GM19467 (cell line): ENCODE measurements at regions not wholly inside any gene's neighbourhood (a gene's known extent, or its start where the extent isn't known, plus 50 kb on each side); places are given as distances from the start of the nearest gene placed in this dataset.

ENCODE experiments used
- ATAC-seq: cut with Tn5 transposase; IDR thresholded peaks from one replicate; pipeline ENCODE4 v1.9.1; 2021; ENCODE audit warnings: mild to moderate bottlenecking, moderate library complexity; ENCODE audit not compliant: unreplicated experiment

GRCh38 chr6:91606148-91606901 lies 1019.5 kb upstream of the MAP3K7 start:
- no peak for ATAC-seq

- ATAC-seq = no peak
Observed at GRCh38 chr6:91600561-91600960, 1013.7 kb upstream of the MAP3K7 start.

- no peak for ATAC-seq
Observed at GRCh38 chr6:91590191-91590590, 1003.3 kb upstream of the MAP3K7 start.

GRCh38 chr6:91580635-91581034 lies 993.8 kb upstream of the MAP3K7 start:
- no peak for ATAC-seq

- ATAC-seq = peak; percentile 86
Observed at GRCh38 chr6:91575032-91575431, 988.2 kb upstream of the MAP3K7 start.

GRCh38 chr6:91573826-91574416 lies 987.0 kb upstream of the MAP3K7 start:
- ATAC-seq = no peak

- ATAC-seq = no peak
Observed at GRCh38 chr6:91572878-91573277, 986.0 kb upstream of the MAP3K7 start.

- no peak for ATAC-seq
Observed at GRCh38 chr6:91569071-91569470, 982.2 kb upstream of the MAP3K7 start.

GRCh38 chr6:91566467-91566866 lies 979.6 kb upstream of the MAP3K7 start:
- no peak for ATAC-seq

- no peak for ATAC-seq
Observed at GRCh38 chr6:91565207-91565606, 978.3 kb upstream of the MAP3K7 start.

- ATAC-seq = no peak
Observed at GRCh38 chr6:91562955-91563354, 976.1 kb upstream of the MAP3K7 start.

- no peak for ATAC-seq
Observed at GRCh38 chr6:91560409-91560808, 973.5 kb upstream of the MAP3K7 start.

- ATAC-seq = no peak
Observed at GRCh38 chr6:91540902-91541301, 954.0 kb upstream of the MAP3K7 start.

GRCh38 chr6:91539456-91539855 lies 952.6 kb upstream of the MAP3K7 start:
- no peak for ATAC-seq

- no peak for ATAC-seq
Observed at GRCh38 chr6:91538622-91539021, 951.8 kb upstream of the MAP3K7 start.

GRCh38 chr6:91534614-91535013 lies 947.7 kb upstream of the MAP3K7 start:
- no peak for ATAC-seq

GRCh38 chr6:91523511-91523910 lies 936.6 kb upstream of the MAP3K7 start:
- no peak for ATAC-seq

GRCh38 chr6:91521999-91522398 lies 935.1 kb upstream of the MAP3K7 start:
- no peak for ATAC-seq

- no peak for ATAC-seq
Observed at GRCh38 chr6:91509711-91510110, 922.8 kb upstream of the MAP3K7 start.

GRCh38 chr6:91509039-91509438 lies 922.2 kb upstream of the MAP3K7 start:
- no peak for ATAC-seq

- ATAC-seq = no peak
Observed at GRCh38 chr6:91506509-91506908, 919.6 kb upstream of the MAP3K7 start.

GRCh38 chr6:91505199-91505598 lies 918.3 kb upstream of the MAP3K7 start:
- ATAC-seq = no peak

- ATAC-seq = no peak
Observed at GRCh38 chr6:91501930-91502329, 915.1 kb upstream of the MAP3K7 start.
